ENCODE measurements at regions not wholly inside any gene's neighbourhood (a gene's known extent, or its start where the extent isn't known, plus 50 kb on each side); places are given as distances from the start of the nearest gene placed in this dataset.

DNA sequence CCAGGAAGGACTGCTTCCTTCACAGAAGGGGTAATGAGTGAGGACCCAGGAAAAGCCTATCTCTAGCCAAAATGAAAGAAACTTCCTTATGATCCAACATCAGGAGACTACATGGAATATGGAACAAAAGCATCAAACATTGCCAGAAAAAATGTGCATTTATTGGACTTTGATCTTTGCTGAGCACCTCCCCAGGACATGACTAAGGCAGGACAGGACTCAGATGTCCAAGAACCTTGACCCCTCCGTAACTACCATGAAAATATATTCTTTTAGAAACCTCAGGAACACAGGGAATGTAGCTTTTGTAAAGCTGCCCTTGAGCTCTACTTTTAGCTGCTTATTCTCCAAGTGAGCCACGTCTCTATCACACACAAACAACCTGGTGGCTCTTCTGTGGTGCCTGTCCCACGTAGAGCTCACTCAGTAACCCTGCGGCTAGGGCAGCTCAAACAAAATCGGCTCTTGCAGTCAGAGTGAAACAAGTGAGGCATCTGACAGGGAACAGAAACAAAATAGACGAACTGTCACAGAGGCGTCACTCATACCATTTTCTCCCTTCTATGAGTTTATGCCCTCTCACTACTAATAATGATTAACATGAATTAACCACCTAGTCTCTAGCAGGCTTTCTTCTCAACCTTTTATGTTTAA, 471.5 kb upstream of the API5 start:
- TF ChIP-seq, protein P1, sequence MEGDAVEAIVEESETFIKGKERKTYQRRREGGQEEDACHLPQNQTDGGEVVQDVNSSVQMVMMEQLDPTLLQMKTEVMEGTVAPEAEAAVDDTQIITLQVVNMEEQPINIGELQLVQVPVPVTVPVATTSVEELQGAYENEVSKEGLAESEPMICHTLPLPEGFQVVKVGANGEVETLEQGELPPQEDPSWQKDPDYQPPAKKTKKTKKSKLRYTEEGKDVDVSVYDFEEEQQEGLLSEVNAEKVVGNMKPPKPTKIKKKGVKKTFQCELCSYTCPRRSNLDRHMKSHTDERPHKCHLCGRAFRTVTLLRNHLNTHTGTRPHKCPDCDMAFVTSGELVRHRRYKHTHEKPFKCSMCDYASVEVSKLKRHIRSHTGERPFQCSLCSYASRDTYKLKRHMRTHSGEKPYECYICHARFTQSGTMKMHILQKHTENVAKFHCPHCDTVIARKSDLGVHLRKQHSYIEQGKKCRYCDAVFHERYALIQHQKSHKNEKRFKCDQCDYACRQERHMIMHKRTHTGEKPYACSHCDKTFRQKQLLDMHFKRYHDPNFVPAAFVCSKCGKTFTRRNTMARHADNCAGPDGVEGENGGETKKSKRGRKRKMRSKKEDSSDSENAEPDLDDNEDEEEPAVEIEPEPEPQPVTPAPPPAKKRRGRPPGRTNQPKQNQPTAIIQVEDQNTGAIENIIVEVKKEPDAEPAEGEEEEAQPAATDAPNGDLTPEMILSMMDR (IDR thresholded peaks at IDR 0.05): no peak
- TF ChIP-seq EP300 (IDR thresholded peaks at IDR 0.05) (no peak), POLR2A (IDR thresholded peaks at IDR 0.05) (no peak)
